ENCODE measurements at regions not wholly inside any gene's neighbourhood (a gene's known extent, or its start where the extent isn't known, plus 50 kb on each side); places are given as distances from the start of the nearest gene placed in this dataset.
A peak's percentile ranks its signal among the peaks of the same experiment; 100 is the strongest.
"Not testable (repeated sequence)": the region's sequence is repeated elsewhere in the genome, so short reads cannot be mapped to it uniquely, and the experiment has no call there.

DNA sequence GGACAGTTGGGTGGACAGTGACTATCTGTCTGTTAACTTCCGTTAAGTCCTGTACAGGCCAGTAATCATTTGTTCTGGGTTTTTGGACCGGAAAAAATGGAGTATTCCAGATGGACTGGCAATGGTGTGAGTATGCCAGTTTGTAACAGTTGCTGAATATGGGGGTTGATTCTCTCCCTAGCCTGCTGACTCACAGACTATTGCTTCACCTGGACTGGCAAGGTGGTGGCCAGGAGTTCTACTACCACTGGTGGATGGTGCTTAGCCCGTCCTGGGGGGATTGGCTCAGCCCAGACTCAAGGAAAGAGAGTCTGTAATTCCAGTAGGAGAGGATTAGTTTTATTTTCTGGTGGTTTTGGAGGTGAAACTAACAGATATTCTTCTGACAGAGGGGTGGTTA is 343.8 kb upstream of the USP9Y start:
- no peak for DNase-seq
- in situ Hi-C loops (cut with MboI; ENCODE audit: low pct_unique_long_range_greater_than_20kb, low sequenced_read_pairs) = no loop called here

DNA sequence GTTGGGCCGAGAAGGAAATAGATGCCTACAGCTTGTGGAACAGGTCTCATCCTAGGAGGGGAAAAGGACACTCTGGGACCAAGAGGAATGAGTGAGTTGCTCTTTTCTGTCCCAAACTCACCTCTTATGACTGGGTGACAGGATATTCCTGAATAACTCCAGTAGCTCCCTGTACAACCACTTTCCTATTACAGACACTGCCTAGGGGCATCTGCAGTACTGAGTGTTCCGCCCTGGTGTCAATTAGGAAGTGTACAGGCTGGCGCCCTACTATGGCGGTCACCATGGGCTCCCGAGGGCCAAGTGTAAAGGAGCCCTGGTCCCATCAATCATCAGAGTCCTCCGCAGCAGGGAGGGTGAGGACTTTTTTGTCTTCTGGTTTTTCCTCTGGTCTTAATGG is 343.4 kb upstream of the USP9Y start:
- DNase-seq = no peak
- in situ Hi-C loops (cut with MboI; ENCODE audit: low pct_unique_long_range_greater_than_20kb, low sequenced_read_pairs) = no loop called here

DNA sequence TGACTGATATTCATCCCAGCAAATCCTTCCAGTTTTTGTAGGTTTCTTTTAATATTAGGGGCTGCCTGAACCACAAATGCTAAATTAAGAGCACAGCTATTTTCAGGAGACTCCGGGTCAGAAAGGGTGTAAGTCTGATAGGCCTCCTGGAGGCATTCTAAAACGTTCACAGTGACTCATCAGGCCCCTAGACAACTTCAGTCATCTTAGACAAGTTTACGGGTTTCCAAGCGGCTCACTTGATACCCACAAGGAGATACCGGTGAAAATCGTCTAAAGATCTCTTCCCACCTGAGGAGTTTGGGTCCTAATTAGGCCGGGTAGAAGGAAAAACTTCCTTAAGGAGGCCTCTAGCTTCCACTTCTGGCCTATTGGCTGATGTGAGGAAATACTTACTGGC is 342.7 kb upstream of the USP9Y start:
- no peak for DNase-seq
- in situ Hi-C loops (cut with MboI; ENCODE audit: low pct_unique_long_range_greater_than_20kb, low sequenced_read_pairs) = no loop called here

DNA sequence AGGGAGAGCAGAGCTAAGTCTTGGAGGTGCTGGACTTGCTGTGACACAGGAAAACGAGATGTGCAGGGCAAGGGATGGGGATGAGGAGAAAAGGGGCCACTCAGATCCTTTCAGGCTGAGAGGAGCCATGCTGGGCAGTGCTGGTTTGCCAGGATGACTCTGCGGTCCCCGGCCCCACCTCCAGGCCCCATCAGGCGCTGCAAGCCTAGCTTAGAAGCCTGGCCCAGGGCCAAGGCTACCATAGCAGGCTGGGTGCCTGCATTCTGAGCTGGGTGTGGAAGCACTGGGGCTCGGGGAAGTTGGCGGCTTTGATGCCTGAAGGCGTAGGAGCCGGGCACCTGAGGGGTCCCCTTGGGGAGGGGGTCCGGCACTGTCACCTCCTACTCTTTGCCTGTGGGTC is 341.2 kb upstream of the USP9Y start:
- in situ Hi-C loops (cut with MboI; ENCODE audit: low pct_unique_long_range_greater_than_20kb, low sequenced_read_pairs) = no loop called here
- DNase-seq = peak; percentile 1

DNA sequence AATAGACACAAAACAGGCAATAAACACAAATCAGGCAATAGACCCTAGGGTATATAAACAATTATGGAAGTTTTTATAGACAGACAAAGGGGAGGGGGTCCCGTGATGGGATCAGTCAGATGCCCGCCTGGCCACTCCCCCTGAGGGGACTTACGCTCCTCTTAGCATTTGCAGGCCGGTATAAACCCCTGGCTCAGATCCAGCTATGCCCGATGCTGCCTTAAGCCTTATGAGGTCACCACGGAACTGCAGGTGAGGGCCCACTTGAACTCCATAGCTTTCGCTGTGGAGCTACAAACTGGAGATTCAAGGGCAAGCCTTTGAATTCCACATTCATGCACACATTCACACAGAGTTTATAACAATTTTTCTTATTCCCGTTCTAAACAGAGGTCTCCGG is 340.5 kb upstream of the USP9Y start:
- in situ Hi-C loops (cut with MboI; ENCODE audit: low pct_unique_long_range_greater_than_20kb, low sequenced_read_pairs) = no loop called here
- DNase-seq = no peak

DNA sequence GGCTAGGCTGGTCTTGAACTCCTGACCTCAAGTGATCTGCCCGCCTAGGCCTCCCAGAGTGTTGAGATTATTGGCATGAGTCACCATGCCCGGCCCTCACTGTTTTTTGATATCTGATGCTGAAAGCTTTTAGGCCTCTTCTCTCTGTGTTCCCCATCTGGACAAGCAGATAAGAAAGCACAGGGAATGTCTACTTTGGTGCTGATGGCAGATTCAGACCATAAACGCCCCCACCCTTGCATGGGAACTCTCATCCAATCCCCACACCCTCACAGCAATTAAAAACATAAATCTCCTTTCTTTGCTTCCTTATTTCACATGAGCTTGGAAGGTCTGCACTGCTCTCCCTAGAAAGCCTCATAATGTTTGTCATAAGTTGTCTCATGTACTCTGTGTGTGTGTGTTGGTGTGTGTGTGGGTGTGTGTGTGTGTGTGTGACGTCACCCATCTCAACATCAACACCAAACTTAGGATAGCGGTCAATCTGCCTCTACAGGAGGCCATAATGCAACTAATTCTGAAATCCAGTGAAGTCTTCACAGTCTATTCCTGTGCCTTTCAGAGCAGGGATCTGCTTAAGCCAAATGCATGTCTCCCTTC is 335.6 kb upstream of the USP9Y start:
- in situ Hi-C loops (cut with MboI; ENCODE audit: low pct_unique_long_range_greater_than_20kb, low sequenced_read_pairs) = no loop called here
- DNase-seq = peak; percentile 33

DNA sequence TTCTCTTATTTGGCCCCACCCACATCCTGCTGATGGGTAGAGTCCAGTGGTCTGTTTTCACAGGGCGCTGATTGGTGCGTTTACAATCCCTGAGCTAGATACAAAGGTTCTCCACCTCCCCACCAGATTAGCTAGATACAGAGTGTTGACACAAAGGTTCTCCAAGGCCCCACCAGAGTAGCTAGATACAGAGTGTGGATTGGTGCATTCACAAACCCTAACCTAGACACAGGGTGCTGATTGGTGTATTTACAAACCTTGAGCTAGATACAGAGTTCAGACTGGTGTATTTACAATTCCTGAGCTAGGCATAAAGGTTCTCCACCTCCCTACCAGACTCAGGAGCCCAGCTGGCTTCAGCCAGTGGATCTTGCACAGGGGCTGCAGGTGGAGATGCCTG is 326.4 kb upstream of the USP9Y start:
- DNase-seq; in situ Hi-C loops (cut with MboI; ENCODE audit: low pct_unique_long_range_greater_than_20kb, low sequenced_read_pairs): not testable (repeated sequence)

DNA sequence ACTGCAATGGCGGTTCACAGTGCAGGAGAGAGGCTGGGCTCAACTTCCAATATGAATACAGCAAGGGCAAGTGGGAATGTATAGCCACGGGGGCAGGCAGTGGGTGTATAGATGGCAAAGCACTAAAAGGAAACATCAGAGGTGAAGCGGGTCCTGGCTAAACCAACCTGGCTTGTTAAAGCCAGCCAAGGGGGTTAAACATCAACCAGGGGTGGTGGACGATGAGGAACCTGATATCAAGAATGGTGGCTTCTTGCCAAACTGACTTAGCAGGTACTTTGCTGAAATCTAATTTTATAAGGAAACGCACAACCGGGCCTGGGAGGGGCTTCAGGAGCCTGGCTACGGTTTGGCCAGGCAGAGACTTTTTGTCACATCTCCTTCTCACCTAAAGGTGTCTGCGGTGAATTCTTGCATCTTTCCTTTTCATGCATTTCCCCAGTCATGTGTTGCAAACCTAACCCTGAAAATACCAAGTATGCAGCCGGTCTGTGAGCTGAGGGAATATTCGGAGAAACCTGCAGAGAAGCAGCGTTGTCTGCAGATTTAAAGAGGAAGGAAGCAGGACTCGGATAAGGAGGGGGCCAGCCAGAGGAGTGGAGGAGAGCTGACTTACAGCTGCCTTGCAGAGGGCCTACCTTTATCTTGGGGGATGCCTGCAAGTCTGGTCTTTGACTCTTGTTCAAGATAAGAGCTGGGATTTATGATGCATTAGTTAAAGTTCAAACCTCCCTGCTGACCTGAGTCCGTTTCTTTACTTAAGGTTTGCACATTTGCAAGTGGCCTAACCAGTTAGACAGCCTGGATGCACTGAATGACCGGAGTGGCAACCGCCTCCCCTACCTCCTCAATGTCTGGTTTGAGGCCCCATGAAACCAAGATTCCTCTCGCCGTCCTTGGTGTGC is 309.1 kb upstream of the USP9Y start:
- in situ Hi-C loops (cut with MboI; ENCODE audit: low pct_unique_long_range_greater_than_20kb, low sequenced_read_pairs) = not testable (repeated sequence)
- DNase-seq = peak; percentile 62

DNA sequence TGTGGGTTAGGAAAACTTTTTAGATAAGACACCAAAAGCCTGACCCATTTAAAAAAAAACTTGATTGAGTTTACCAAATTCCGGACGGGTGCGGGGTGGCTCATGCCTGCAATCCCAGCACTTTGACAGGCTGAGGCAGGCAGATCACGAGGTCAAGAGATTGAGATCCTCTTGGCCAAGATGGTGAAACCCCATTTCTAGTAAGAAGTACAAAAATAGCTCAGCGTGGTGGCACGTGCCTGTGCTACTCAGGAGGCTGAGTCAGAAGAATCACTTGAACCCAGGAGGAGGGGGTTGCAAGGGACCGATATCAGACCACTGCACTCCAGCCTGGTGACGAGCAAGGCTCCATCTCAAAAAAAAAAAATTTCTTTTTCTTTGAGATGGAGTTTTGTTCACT is 307.8 kb upstream of the USP9Y start:
- DNase-seq = no peak
- in situ Hi-C loops (cut with MboI; ENCODE audit: low pct_unique_long_range_greater_than_20kb, low sequenced_read_pairs) = no loop called here

DNA sequence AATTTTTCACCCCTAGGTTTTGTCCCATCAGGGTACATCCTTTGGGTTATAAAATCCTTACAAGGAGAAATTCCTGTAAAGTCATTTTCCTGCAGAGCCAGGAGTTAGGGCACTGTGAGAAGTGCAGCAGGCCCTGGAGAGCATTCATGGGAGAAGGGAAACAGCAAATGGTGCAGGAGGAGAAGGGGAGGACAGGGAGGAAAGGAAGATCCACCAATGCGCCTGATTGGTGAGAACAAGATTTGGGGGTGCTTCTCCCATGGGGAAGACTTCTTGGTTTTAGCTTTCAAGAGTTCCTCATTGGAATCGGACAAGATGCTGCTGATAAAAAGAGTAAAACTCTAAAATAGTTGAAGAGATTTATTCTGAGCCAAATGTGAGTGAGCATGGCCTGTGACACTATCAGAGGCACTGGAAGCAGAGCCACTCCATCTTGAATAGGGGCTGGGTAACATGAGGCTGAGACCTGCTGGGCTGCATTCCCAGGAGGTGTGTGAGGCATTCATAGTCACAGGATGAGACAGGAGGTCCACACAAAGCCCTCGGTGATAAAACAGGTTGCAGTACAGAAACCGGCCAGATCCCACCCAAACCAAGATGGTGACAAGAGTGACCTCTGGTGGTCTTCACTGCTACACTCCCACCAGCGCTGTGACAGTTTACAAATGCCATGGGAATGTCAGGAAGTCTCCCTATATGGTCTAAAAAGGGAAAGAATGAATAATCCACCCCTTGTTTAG is 305.5 kb upstream of the USP9Y start:
- in situ Hi-C loops (cut with MboI; ENCODE audit: low pct_unique_long_range_greater_than_20kb, low sequenced_read_pairs) = not testable (repeated sequence)
- DNase-seq = peak; percentile 28

DNA sequence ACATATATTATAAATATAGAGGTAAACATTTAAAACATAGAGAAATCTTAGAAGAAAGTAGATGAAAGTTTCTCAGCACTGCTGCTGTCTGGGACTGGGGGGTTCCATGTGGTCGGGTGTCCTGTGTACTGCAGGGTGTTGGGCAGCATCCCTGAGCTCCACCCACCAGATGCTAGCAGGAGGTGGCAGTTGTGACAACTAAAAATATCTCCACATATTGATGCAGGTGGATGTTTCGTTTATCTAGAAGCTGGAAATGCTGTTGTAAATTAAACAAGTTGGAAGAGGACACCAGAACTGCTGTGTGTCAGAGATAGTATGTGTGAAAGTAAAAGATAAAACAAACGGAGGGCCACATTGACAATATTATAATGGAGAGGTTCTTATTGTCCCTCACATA is 297.1 kb upstream of the USP9Y start:
- in situ Hi-C loops (cut with MboI; ENCODE audit: low pct_unique_long_range_greater_than_20kb, low sequenced_read_pairs) = no loop called here
- DNase-seq = no peak

DNA sequence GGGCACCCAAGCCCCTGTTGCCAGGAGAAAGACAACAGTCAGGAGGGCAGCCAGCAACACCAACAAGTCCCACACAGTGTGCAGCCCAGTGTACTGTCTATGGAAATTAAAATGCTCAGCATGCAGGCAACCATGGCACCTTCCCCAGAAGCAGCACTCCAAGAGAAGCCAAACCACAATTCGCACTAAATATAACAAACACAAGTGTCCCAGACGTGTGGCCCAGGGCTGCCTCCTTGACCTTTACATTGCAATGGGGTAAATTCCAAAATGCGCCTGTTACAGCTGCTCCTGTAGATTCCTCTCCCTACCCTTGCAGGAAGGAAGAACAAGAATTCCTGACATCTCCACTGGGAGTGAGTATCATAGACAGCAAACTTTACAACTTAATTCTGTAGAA is 292.8 kb upstream of the USP9Y start:
- no peak for DNase-seq
- in situ Hi-C loops (cut with MboI; ENCODE audit: low pct_unique_long_range_greater_than_20kb, low sequenced_read_pairs) = no loop called here

DNA sequence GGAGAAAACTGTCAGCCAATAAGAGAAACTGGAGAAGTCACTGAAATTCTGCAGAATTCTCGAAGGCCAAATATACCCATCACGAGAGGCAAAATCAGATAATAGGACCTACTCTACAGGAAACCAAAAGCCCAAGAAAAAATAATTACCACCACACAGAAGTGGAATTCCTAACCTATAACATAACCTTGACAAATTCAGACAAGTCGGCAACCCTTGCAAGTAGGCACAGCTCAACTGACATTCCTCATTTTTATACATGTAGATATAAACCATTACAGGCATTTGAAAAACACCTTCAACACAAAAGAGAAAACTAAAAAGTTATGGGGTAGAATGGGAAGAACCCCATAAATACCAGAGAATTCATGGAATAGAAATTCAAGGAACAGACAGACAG is 290.3 kb upstream of the USP9Y start:
- in situ Hi-C loops (cut with MboI; ENCODE audit: low pct_unique_long_range_greater_than_20kb, low sequenced_read_pairs) = no loop called here
- DNase-seq = no peak

DNA sequence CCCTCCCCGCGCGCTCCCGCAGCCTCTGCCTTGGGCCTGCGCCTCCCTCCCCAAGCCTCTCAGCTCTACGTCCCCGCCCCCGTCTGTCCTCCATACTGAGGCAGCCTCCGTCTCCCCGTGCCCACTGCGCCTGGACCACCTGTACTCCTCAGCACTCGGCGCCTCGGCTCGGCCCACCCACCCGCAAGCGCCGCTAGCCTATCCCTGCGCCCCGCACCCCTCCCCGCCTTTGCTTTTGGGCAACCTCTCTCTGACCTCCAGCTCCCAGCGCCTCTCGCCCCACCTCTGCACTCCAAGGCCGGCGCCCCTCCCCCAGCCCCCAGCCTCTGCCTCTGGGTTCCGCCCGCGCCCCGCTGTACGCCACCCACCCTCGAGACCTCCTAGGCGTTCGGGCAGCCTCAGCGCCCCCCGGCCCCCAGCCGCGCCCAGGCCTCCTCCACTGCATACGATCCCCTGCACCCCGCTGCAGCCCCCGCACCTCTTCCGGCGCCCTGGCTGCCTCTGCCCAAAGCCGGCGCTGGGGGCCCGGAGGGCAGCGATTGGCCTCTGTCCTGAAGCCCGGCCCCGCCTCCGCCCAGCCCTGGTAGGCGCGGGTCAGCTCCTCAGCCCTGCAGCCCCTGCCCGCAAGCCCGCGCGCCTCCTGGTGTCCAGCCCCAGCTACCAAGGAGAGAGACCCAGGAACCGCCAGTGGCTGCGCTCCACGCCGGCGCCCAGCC is 279.8 kb upstream of the USP9Y start:
- in situ Hi-C loops (cut with MboI; ENCODE audit: low pct_unique_long_range_greater_than_20kb, low sequenced_read_pairs) = no loop called here

DNA sequence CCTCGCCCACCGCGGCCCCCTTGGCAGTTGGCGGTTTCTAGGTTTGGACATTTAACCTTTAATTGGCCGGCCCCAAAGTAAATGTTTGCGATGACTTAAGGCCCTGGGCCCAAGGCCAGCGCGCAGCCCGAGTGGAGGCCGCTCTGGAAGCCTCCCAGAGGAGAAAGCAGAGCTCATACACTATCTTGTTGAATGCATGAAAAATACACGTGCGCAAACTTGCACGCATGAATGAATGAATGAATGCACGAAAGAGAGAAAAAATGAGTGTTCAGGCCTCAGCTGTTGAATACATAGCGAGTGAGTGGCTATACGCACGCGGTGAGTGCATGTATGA is 279.3 kb upstream of the USP9Y start:
- no peak for DNase-seq
- in situ Hi-C loops (cut with MboI; ENCODE audit: low pct_unique_long_range_greater_than_20kb, low sequenced_read_pairs) = no loop called here

More for the DNA sequence above, 279.8 kb upstream of the USP9Y start:
- peak; percentile 59 for DNase-seq

DNA sequence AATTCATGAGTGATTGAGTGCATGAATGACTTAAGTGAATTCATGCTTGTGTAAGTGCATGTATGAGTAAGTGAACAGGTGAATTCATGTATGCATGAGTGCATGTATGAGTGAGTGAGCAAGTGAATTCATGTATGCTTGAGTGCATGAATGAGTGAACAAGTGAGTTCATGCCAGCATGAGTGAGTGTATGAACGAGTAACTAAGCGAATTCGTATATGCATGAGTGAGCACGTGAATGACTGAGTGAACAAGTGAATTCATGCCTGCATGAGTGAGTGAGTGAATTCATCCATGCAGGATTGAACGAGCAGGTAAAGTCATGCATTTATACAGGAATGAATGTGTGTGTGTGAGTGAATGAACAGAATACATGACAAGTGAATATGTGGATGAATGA is 278.5 kb upstream of the USP9Y start:
- DNase-seq = no peak
- in situ Hi-C loops (cut with MboI; ENCODE audit: low pct_unique_long_range_greater_than_20kb, low sequenced_read_pairs) = no loop called here

DNA sequence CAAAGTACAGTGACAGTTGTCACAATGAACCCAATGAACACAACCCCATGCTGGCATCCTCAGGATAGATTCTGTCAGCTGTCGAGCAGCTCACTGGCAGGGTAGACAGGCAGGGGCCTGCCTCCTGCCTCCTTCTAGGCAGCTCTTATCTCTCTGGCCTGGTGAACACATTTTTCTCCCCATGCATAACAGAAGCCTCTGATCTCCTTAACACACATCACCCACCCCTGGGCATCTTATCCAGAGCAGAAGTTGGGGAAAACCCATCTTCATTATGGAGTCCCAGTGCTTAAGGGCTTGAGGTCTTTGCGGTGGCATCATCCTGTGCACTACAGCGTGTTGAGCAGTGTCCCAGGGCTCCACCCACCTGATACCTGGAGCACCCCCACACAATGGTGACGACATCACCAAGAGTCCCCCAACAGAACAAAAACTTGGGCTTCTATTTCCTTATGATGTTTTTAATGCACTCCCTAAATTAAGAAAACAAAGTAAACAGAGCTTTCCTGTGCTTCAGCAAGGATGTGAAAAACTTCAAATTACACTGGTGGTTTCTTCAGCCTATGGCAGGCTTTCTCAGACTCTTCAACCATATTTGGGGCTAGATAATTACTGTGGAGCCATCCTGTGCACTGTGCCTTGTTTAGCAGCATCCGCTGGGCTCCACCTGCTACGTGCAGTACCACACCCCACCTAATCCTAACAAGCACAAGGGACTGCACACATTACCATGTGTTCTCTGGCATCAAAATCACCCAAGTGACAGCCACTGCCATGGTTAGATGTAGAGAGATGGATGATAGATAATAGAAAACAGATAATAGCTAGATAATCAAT is 277.4 kb upstream of the USP9Y start:
- DNase-seq = no peak
- in situ Hi-C loops (cut with MboI; ENCODE audit: low pct_unique_long_range_greater_than_20kb, low sequenced_read_pairs) = no loop called here

DNA sequence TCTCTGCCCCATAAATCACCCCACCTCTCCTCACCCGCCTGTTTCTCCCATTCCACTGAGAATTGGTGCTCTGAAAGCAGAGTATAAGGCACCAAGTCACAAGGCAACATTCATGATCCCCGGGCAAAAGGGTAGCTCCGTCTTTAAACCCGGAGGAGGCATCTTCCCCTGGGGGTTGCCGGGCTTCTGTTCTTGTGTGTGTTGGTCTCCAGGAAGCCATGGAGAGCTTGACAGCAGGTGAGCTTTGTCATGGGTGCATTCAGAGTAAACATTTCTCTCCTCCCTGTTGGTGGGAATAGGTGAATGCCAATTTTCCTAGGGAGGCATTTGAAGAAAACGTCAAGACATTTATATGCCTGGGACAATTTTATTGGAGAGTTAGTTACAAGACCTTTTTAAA is 275.5 kb upstream of the USP9Y start:
- no peak for DNase-seq
- in situ Hi-C loops (cut with MboI; ENCODE audit: low pct_unique_long_range_greater_than_20kb, low sequenced_read_pairs) = no loop called here

DNA sequence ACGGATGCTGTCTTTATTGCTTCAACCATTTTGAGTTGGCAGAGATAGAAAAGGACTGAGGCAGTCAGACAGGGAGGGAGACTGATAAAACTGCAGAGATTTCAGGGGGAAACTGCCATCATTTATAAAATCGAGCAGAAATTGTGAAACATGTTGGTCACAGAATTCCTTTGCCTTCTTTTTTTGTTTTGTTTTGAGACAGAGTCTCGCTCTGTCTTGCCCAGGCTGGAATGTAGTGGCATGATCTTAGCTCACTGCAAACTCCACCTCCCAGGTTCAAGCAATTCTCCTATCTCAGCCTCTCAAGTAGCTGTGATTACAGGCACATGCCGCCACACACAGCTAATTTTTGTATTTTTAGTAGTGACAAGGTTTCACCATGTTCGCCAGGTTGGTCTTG is 273.7 kb upstream of the USP9Y start:
- DNase-seq = no peak
- in situ Hi-C loops (cut with MboI; ENCODE audit: low pct_unique_long_range_greater_than_20kb, low sequenced_read_pairs) = no loop called here

Data from KBM-7 (cell line).